ENCODE measurements at regions not wholly inside any gene's neighbourhood (a gene's known extent, or its start where the extent isn't known, plus 50 kb on each side); places are given as distances from the start of the nearest gene placed in this dataset.

DNA sequence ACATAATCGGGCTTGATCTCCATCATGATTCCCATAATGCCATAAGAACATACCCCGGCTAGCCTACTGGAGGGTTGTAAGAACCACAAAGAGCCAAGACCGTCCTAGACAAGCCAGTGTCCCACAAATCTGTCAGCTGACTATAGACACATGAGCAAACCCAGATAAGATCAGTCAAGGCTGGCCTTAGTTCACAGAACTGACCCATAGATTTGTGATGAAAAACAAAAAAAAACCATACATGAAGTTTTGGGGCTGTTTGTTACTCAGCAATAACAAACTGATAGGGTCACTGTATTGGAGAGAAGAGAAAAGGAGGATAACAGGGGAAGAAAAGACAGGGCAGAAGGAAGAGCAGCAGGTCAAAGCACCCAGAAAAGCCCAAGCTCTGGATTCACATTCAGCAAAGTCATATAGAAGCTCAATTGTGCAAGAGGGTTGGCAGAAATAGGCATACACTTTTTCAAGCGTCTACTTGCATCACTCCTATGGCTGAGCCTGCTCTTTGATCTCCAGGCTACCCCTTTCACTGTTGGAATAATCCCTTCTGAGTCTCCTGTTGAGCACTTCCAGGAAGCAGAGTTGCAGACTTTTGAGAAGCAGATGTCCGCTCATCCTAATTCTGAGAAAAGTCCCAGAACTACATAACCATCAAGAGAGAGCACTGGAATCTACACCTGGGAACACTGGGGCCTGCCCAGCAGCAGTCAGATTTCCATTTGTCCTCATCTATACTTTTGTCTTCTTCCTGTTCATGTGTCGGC lies 122.0 kb upstream of the HABP2 start:
- intact Hi-C loops (cut with micrococcal nuclease): no loop called here
- no peaks in the 10 kb centered on the region for H3K4me1 Mint-ChIP-seq

DNA sequence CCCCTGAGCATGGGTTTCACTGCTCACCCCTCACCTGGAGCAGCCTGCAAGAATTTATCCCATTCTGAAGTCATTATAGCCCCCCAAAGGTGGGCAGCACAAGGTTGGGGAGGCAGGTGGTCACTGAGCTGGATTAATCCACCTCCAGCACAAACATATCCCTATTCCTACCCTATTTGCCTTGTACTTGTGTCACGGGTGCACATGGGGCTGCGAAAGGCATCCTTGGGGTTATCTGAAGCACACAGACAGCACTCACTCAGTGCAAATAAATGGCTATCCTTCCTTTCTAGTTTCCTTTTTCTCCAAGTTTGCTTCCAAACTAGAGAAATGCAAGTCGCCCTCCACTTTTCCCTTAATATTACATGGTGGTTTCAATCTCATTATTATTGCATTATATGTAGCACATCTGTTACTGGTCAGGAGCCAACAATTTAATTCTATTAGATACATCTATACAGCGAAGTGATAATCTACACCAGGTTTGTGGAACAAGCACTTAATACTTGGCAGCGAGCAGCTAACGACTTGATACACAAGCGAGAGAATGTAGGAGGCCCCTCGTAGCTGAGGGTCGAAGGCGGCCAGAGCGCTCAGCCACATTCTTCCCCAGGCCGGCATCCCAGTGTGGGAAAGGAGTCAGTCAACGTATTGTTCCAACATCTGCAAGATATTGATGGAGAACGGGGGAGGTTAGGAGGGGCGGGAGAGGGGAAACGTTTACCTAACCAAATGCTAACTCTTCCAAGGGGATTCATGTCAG lies 121.3 kb upstream of the HABP2 start:
- Mint-ChIP-seq H3K4me1 (no peaks in the 10 kb centered on the region), H3K27ac (no peak overlapping the region), H3K9me3 (no peaks in the 10 kb centered on the region), H3K27me3 (ENCODE audit: low read depth in 2 of 2) (peaks cover 5 to 8% of the 10 kb centered on the region in 2 donors), H3K4me3 (no peak overlapping the region), H3K36me3 (no peaks in the 10 kb centered on the region)
- Histone ChIP-seq H3K36me3 (ENCODE audit: control insufficient read depth, insufficient read depth, low read length) (no peaks in the 10 kb centered on the region), H3K27ac (ENCODE audit: low read length) (no peak overlapping the region), H3K4me1 (ENCODE audit: control insufficient read depth, insufficient read depth, low read length) (no peaks in the 10 kb centered on the region), H3K4me3 (ENCODE audit: low read length) (no peak overlapping the region), H3K27me3 (ENCODE audit: control insufficient read depth, insufficient read depth, low read length) (no peaks in the 10 kb centered on the region), H3K9me3 (ENCODE audit: control insufficient read depth, insufficient read depth, low read length) (no peaks in the 10 kb centered on the region)
- TF ChIP-seq, protein P1, sequence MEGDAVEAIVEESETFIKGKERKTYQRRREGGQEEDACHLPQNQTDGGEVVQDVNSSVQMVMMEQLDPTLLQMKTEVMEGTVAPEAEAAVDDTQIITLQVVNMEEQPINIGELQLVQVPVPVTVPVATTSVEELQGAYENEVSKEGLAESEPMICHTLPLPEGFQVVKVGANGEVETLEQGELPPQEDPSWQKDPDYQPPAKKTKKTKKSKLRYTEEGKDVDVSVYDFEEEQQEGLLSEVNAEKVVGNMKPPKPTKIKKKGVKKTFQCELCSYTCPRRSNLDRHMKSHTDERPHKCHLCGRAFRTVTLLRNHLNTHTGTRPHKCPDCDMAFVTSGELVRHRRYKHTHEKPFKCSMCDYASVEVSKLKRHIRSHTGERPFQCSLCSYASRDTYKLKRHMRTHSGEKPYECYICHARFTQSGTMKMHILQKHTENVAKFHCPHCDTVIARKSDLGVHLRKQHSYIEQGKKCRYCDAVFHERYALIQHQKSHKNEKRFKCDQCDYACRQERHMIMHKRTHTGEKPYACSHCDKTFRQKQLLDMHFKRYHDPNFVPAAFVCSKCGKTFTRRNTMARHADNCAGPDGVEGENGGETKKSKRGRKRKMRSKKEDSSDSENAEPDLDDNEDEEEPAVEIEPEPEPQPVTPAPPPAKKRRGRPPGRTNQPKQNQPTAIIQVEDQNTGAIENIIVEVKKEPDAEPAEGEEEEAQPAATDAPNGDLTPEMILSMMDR (IDR thresholded peaks at IDR 0.05): no peak
- ATAC-seq (no peak), DNase-seq (no peak)
- 86% methylated on average over 15 of the region's 16 CpGs for WGBS (ENCODE audit: insufficient coverage)
- intact Hi-C loops (cut with micrococcal nuclease): no loop called here

More for the DNA sequence above, 122.0 kb upstream of the HABP2 start:
- Mint-ChIP-seq H3K4me3 (no peak overlapping the region), H3K27ac (no peak overlapping the region), H3K27me3 (ENCODE audit: low read depth in 2 of 2) (peaks cover 5 to 8% of the 10 kb centered on the region in 2 donors), H3K9me3 (no peaks in the 10 kb centered on the region), H3K36me3 (no peaks in the 10 kb centered on the region)
- Histone ChIP-seq H3K9me3 (ENCODE audit: control insufficient read depth, insufficient read depth, low read length) (no peaks in the 10 kb centered on the region), H3K27ac (ENCODE audit: low read length) (no peak overlapping the region), H3K4me1 (ENCODE audit: control insufficient read depth, insufficient read depth, low read length) (no peaks in the 10 kb centered on the region), H3K4me3 (ENCODE audit: low read length) (no peak overlapping the region), H3K36me3 (ENCODE audit: control insufficient read depth, insufficient read depth, low read length) (no peaks in the 10 kb centered on the region), H3K27me3 (ENCODE audit: control insufficient read depth, insufficient read depth, low read length) (no peaks in the 10 kb centered on the region)
- WGBS (ENCODE audit: insufficient coverage): 85% methylated on average over 6 of the region's 6 CpGs
- no peak for ATAC-seq
- TF ChIP-seq, protein P1 (IDR thresholded peaks at IDR 0.05): no peak
- DNase-seq: no peak

DNA sequence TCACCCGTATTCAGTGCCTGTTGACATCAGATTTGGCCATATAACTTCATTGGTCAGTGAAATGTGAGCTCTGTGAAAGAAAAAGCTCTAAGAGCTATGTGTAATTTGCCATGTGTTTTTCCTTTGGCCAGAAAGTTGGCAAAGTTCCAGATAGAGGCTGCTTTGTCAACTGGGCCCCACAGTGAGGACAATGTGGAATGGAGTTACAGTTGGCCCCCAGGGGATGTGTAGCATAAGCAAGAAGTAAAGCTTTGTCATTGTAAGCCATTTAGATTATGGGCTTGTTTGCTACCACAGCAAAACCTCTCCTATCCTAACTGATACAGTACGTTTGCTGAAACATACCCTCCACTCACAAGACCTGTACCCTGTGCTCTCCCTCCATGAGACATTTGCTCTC lies 119.1 kb upstream of the HABP2 start:
- intact Hi-C loops (cut with micrococcal nuclease): no loop called here
- Mint-ChIP-seq H3K4me1 (no peaks in the 10 kb centered on the region), H3K36me3 (no peaks in the 10 kb centered on the region), H3K27me3 (ENCODE audit: low read depth in 2 of 2) (peaks cover 10 to 17% of the 10 kb centered on the region in 2 donors), H3K27ac (no peak overlapping the region), H3K9me3 (no peaks in the 10 kb centered on the region), H3K4me3 (no peak overlapping the region)
- Histone ChIP-seq H3K27me3 (ENCODE audit: control insufficient read depth, insufficient read depth, low read length) (no peaks in the 10 kb centered on the region), H3K36me3 (ENCODE audit: control insufficient read depth, insufficient read depth, low read length) (no peaks in the 10 kb centered on the region), H3K4me3 (ENCODE audit: low read length) (no peak overlapping the region), H3K9me3 (ENCODE audit: control insufficient read depth, insufficient read depth, low read length) (no peaks in the 10 kb centered on the region), H3K27ac (ENCODE audit: low read length) (no peak overlapping the region), H3K4me1 (ENCODE audit: control insufficient read depth, insufficient read depth, low read length) (no peaks in the 10 kb centered on the region)
- no peak for ATAC-seq
- TF ChIP-seq, protein P1 (IDR thresholded peaks at IDR 0.05): no peak
- no peak for DNase-seq
- WGBS (ENCODE audit: insufficient coverage): 82% methylated on average over 2 of the region's 2 CpGs

Data from natural killer cell (primary cell).